ENCODE measurements at regions not wholly inside any gene's neighbourhood (a gene's known extent, or its start where the extent isn't known, plus 50 kb on each side); places are given as distances from the start of the nearest gene placed in this dataset.
"Not testable (repeated sequence)": the region's sequence is repeated elsewhere in the genome, so short reads cannot be mapped to it uniquely, and the experiment has no call there.

- no peak for DNase-seq
- Histone ChIP-seq H4K20me1 (ENCODE audit: insufficient read depth, low read length) (no peaks in the 10 kb centered on the region), H3K9ac (ENCODE audit: low read depth, low read length) (no peak overlapping the region), H2AFZ (ENCODE audit: low read depth, low read length) (no peak overlapping the region), H3K9me3 (ENCODE audit: insufficient read depth, low read length, severe bottlenecking) (no peaks in the 10 kb centered on the region), H3K27me3 (ENCODE audit: insufficient read depth, low read length, poor library complexity) (peaks cover 2% of the 10 kb centered on the region), H3K4me3 (ENCODE audit: low read depth in 1 of 2, low read length in 2 of 2) (no peak overlapping the region), H3K36me3 (ENCODE audit: insufficient read depth, low read length) (no peaks in the 10 kb centered on the region), H3K4me2 (ENCODE audit: insufficient read depth, low read length) (no peak overlapping the region), H3K79me2 (ENCODE audit: insufficient read depth, low read length) (no peaks in the 10 kb centered on the region), H3K4me1 (ENCODE audit: insufficient read depth, low read length) (no peaks in the 10 kb centered on the region), H3K27ac (ENCODE audit: low read length) (no peak overlapping the region)
- ATAC-seq (ENCODE audit: insufficient read depth, low read depth), result no peak
- TF ChIP-seq EZH2 (IDR thresholded peaks at IDR 0.05; ENCODE audit: borderline replicate concordance, low read depth, low read length, severe bottlenecking) (no peak), CTCF (IDR thresholded peaks at IDR 0.05; ENCODE audit: borderline replicate concordance, extremely low read depth, low read length, poor library complexity, severe bottlenecking) (no peak)
These were observed 89.4 kb upstream of the MAPRE2 start for GRCh38 chr18:34951625-34952379.

- no peak overlapping the region for H3K4me2 ChIP-seq (ENCODE audit: insufficient read depth, low read length)
- no peaks in the 10 kb centered on the region for H3K9me3 ChIP-seq (ENCODE audit: insufficient read depth, low read length, severe bottlenecking)
- TF ChIP-seq CTCF (IDR thresholded peaks at IDR 0.05; ENCODE audit: borderline replicate concordance, extremely low read depth, low read length, poor library complexity, severe bottlenecking) (no peak), EZH2 (IDR thresholded peaks at IDR 0.05; ENCODE audit: borderline replicate concordance, low read depth, low read length, severe bottlenecking) (no peak)
- H3K36me3 ChIP-seq (ENCODE audit: insufficient read depth, low read length), result no peaks in the 10 kb centered on the region
- no peak overlapping the region for H3K9ac ChIP-seq (ENCODE audit: low read depth, low read length)
- ATAC-seq (ENCODE audit: insufficient read depth, low read depth) (no peak), DNase-seq (no peak)
- H3K4me3 ChIP-seq (ENCODE audit: low read depth in 1 of 2, low read length in 2 of 2), result no peak overlapping the region
- no peaks in the 10 kb centered on the region for H3K4me1 ChIP-seq (ENCODE audit: insufficient read depth, low read length)
- H3K79me2 ChIP-seq (ENCODE audit: insufficient read depth, low read length), result no peaks in the 10 kb centered on the region
- H4K20me1 ChIP-seq (ENCODE audit: insufficient read depth, low read length), result no peaks in the 10 kb centered on the region
- H3K27me3 ChIP-seq (ENCODE audit: insufficient read depth, low read length, poor library complexity), result peaks cover 14% of the 10 kb centered on the region
- H3K27ac ChIP-seq (ENCODE audit: low read length), result no peak overlapping the region
- H2AFZ ChIP-seq (ENCODE audit: low read depth, low read length), result no peak overlapping the region
These were observed 88.0 kb upstream of the MAPRE2 start for GRCh38 chr18:34953212-34953611.

- not testable (repeated sequence) for DNase-seq; H3K9me3 ChIP-seq (ENCODE audit: insufficient read depth, low read length, severe bottlenecking); H2AFZ ChIP-seq (ENCODE audit: low read depth, low read length); H4K20me1 ChIP-seq (ENCODE audit: insufficient read depth, low read length); H3K79me2 ChIP-seq (ENCODE audit: insufficient read depth, low read length); H3K9ac ChIP-seq (ENCODE audit: low read depth, low read length); H3K4me1 ChIP-seq (ENCODE audit: insufficient read depth, low read length); H3K36me3 ChIP-seq (ENCODE audit: insufficient read depth, low read length); H3K27ac ChIP-seq (ENCODE audit: low read length); H3K4me3 ChIP-seq (ENCODE audit: low read depth in 1 of 2, low read length in 2 of 2); ATAC-seq (ENCODE audit: insufficient read depth, low read depth); H3K4me2 ChIP-seq (ENCODE audit: insufficient read depth, low read length)
- peaks cover 21% of the 10 kb centered on the region for H3K27me3 ChIP-seq (ENCODE audit: insufficient read depth, low read length, poor library complexity)
These were observed 85.7 kb upstream of the MAPRE2 start for GRCh38 chr18:34955494-34955893.

GRCh38 chr18:34956663-34957062 is 84.5 kb upstream of the MAPRE2 start:
- Histone ChIP-seq H2AFZ (ENCODE audit: low read depth, low read length) (no peak overlapping the region), H3K79me2 (ENCODE audit: insufficient read depth, low read length) (no peaks in the 10 kb centered on the region), H3K27ac (ENCODE audit: low read length) (no peak overlapping the region), H3K9me3 (ENCODE audit: insufficient read depth, low read length, severe bottlenecking) (no peaks in the 10 kb centered on the region), H3K27me3 (ENCODE audit: insufficient read depth, low read length, poor library complexity) (peaks cover 23% of the 10 kb centered on the region), H3K4me3 (ENCODE audit: low read depth in 1 of 2, low read length in 2 of 2) (no peak overlapping the region), H4K20me1 (ENCODE audit: insufficient read depth, low read length) (no peaks in the 10 kb centered on the region), H3K4me2 (ENCODE audit: insufficient read depth, low read length) (no peak overlapping the region), H3K36me3 (ENCODE audit: insufficient read depth, low read length) (no peaks in the 10 kb centered on the region), H3K4me1 (ENCODE audit: insufficient read depth, low read length) (no peaks in the 10 kb centered on the region), H3K9ac (ENCODE audit: low read depth, low read length) (no peak overlapping the region)
- ATAC-seq (ENCODE audit: insufficient read depth, low read depth) (no peak), DNase-seq (no peak)
- TF ChIP-seq EZH2 (IDR thresholded peaks at IDR 0.05; ENCODE audit: borderline replicate concordance, low read depth, low read length, severe bottlenecking), result no peak
- TF ChIP-seq CTCF (IDR thresholded peaks at IDR 0.05; ENCODE audit: borderline replicate concordance, extremely low read depth, low read length, poor library complexity, severe bottlenecking), result no peak
